GM12873 (cell line): ENCODE measurements at regions not wholly inside any gene's neighbourhood (a gene's known extent, or its start where the extent isn't known, plus 50 kb on each side); places are given as distances from the start of the nearest gene placed in this dataset.

Experiments used
- CTCF ChIP-seq: IDR thresholded peaks from 2 replicates; pipeline ENCODE4 v1.5.1; 2012; ENCODE audit warnings: low read depth, mild to moderate bottlenecking, moderate library complexity, low read length, control low read depth; ENCODE audit not compliant: insufficient read depth; ENCODE audit errors: missing control alignments

GRCh38 chr20:50242548-50242862, 51.9 kb downstream of the CEBPB start:
- TF ChIP-seq CTCF = no peak

GRCh38 chr20:50242863-50243609, 52.4 kb downstream of the CEBPB start:
- no peak for TF ChIP-seq CTCF

- no peak for TF ChIP-seq CTCF
These were observed 53.2 kb downstream of the CEBPB start for GRCh38 chr20:50243610-50244351.

- TF ChIP-seq CTCF = no peak
These were observed 53.9 kb downstream of the CEBPB start for GRCh38 chr20:50244352-50245149.

GRCh38 chr20:50245498-50246366, 55.1 kb downstream of the CEBPB start:
- TF ChIP-seq CTCF = no peak

GRCh38 chr20:50246367-50247195, 56.0 kb downstream of the CEBPB start:
- TF ChIP-seq CTCF = no peak
